NT2/D1 (cell line): ENCODE measurements at regions not wholly inside any gene's neighbourhood (a gene's known extent, or its start where the extent isn't known, plus 50 kb on each side); places are given as distances from the start of the nearest gene placed in this dataset.

Experiments used
- SUZ12 ChIP-seq: IDR thresholded peaks from 2 replicates; pipeline ENCODE4 v1.6.1; 2011; ENCODE audit not compliant: insufficient read length, insufficient read depth; ENCODE audit errors: extremely low read depth
- YY1 ChIP-seq: IDR thresholded peaks from 2 replicates; pipeline ENCODE4 v1.6.1; 2011; ENCODE audit not compliant: insufficient read length, insufficient read depth

DNA sequence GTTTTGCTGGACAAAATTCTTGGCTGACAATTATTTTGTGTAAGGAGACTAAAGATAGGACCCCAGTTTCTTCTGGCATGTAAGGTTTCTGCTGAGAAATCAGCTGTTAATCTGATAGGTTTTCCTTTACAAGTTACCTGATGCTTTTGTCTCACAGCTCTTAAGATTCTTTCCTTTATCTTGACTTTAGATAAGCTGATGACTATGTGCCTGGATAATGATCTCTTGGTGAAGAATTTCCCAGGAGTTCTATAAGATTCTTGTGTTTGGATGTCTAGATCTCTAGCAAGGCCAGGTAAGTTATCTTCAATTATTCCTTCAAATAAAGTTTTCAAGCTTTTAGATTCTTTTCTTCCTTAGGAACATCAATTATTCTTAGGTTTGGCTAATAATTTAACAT lies 534.8 kb upstream of the LRRTM4 start:
- TF ChIP-seq YY1 (no peak), SUZ12 (no peak)
